ENCODE measurements at regions not wholly inside any gene's neighbourhood (a gene's known extent, or its start where the extent isn't known, plus 50 kb on each side); places are given as distances from the start of the nearest gene placed in this dataset.

DNA sequence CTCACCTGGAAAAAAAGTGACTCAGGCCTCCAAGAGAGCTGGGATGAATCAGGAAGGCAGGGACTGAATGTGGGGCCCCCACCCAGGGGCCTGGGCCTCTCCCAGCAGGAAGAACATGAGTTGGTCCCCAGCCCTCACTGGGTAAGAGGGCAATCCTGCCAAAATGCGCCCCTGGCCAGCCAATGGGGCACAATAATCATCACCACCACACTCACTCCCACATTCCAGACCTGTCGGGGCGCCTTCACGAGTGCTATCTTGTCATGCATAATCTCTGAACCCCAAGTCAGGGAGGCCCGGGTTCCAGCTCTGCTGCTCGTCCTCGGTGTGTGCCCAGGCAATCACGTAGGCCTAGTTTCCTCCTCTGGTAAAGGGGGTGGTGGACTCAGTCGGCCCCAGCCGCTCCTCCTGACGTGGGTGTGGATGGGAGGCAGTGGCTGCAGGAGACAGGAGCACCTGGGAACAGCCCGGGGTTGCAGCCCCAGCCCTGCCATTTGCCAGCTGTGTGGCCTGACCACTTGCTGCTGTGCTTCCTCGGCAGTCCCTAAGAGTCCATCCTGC lies 115.1 kb downstream of the CYP26B1 start:
- H3K4me3 ChIP-seq (ENCODE audit: low read depth, low read length), result no peak overlapping the region
- TF ChIP-seq, protein P1, sequence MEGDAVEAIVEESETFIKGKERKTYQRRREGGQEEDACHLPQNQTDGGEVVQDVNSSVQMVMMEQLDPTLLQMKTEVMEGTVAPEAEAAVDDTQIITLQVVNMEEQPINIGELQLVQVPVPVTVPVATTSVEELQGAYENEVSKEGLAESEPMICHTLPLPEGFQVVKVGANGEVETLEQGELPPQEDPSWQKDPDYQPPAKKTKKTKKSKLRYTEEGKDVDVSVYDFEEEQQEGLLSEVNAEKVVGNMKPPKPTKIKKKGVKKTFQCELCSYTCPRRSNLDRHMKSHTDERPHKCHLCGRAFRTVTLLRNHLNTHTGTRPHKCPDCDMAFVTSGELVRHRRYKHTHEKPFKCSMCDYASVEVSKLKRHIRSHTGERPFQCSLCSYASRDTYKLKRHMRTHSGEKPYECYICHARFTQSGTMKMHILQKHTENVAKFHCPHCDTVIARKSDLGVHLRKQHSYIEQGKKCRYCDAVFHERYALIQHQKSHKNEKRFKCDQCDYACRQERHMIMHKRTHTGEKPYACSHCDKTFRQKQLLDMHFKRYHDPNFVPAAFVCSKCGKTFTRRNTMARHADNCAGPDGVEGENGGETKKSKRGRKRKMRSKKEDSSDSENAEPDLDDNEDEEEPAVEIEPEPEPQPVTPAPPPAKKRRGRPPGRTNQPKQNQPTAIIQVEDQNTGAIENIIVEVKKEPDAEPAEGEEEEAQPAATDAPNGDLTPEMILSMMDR (IDR thresholded peaks at IDR 0.05; ENCODE audit: low read depth, low read length, missing control alignments), result no peak
- DNase-seq (ENCODE audit: low read depth), result no peak

DNA sequence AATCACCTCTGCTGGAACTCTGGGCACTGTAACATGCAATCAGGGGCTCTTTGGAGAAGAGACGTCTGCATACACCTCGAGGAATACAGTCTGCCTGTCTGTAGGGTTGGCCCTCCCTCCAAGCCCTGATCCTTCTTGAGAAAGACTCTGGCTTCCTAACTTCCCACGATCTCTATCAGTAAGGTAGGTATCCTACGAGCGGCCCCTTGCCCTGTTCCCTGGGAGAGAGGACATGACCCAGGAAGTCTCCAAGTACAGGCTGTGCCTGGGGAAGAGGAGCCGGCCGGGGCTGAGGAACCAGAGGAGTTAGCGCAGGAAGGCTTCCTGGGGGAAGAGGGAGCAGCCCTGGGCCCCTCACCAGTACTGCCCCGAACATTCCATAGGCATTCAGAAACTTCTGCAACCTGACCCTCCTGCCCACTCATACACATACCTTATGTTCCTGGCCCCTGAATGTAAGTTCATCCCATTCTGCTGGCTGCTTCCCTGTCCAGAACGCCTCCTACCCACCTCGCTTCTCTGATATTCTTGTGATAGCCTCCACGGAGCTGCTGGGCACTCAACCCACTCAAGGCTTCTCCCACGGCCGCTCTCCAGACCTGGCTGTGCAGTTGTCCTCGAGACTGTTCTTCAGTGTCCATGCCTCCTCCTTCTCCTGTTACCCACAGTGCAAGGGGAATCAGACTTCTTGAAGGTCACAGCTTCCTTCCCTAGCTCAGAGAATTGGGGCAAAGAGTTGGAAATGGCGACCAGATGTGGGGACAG lies 116.1 kb downstream of the CYP26B1 start:
- TF ChIP-seq, protein P1 (IDR thresholded peaks at IDR 0.05; ENCODE audit: low read depth, low read length, missing control alignments), result no peak

DNA sequence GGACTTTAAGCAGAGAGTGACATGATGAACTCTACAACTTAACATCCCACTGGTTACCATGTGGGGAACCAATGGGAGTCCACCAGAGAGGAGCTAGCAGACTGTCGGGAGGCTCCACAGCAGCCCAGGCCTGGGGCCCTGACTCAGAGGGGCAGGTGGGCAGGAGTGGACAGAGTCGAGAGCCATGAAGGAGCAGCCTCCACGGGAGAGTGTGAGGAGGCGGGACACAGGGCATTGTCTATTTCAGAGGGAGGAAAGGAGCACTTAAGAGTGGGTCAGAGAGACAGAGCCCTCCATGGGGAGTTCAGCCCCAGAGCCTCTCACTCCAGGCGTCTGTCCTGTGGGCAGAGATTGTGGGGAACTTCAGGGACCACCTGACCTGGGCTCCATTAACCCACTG lies 118.7 kb downstream of the CYP26B1 start:
- H3K4me3 ChIP-seq (ENCODE audit: low read depth, low read length), result no peak overlapping the region
- TF ChIP-seq, protein P1 (IDR thresholded peaks at IDR 0.05; ENCODE audit: low read depth, low read length, missing control alignments), result no peak
- no peak for DNase-seq (ENCODE audit: low read depth)

More for the DNA sequence above, 116.1 kb downstream of the CYP26B1 start:
- H3K4me3 ChIP-seq (ENCODE audit: low read depth, low read length), result no peak overlapping the region
- DNase-seq (ENCODE audit: low read depth), result no peak

DNA sequence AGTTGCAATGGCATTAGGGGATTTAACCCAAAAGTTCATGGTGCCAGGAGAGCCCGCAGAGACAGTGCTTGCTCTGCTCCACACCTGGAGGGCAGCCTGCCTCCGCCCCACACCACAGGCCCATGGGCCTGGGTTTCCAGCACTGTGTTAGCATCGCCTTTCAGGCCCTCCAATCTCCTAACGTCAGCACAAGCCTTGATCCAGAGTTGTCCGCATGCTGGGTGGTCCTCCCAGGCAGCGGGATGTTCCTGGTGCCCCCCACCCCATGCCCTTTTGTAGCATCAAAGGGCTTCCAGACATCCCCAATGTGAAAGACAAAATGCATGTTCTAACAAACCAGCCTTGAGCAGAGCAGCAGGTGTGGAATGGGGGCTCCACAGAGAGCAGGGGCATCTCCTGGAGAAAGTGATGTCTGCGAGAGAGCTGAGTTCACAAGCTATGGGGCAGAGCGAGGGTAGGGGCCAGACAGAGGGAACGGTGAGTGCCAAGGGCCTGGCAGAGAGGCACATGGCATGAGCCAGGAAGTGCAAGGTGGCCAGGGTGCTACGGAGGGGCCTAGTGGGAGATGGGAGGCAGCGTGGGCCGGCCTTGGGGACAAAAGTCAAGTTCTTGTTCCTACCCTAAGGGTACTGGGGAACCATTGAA lies 119.2 kb downstream of the CYP26B1 start:
- no peak for DNase-seq (ENCODE audit: low read depth)
- H3K4me3 ChIP-seq (ENCODE audit: low read depth, low read length), result no peak overlapping the region
- TF ChIP-seq, protein P1 (IDR thresholded peaks at IDR 0.05; ENCODE audit: low read depth, low read length, missing control alignments), result no peak

DNA sequence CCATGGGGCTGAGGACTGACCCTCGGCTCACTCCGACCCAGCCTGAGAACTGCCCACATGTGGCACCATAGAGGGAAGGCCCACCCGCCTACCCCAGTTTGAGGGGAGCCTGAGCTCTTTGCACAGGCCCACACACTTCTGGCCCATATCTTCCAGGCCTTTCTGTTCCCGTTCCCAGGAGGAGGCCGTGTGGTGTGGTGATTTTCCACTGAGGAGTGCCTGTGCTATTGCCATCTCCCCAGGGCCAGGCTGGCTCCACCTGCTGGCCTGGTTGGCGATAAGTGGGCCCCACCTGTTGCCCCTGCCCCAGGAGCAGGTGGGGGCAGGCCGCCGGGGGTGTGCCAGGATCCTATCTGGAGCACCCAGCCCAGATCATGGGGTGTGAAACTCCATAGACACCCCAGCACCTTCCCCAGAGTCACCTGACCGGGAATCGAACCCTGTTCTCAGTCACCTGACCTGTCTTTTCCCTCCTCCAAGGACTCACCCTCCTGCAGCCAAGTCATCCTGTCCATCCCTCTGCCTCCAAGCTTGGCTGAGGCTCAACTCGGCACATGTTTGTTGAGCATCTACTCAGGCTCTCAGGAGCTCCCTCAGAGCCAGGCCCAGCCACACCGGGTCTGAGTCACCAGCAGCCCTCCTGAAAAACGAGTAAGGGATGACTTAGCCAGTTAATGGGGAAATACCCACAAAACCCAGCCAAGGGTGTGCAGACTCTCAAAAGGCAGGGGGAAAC lies 120.1 kb downstream of the CYP26B1 start:
- TF ChIP-seq, protein P1 (IDR thresholded peaks at IDR 0.05; ENCODE audit: low read depth, low read length, missing control alignments), result no peak
- no peak overlapping the region for H3K4me3 ChIP-seq (ENCODE audit: low read depth, low read length)
- DNase-seq (ENCODE audit: low read depth), result no peak

DNA sequence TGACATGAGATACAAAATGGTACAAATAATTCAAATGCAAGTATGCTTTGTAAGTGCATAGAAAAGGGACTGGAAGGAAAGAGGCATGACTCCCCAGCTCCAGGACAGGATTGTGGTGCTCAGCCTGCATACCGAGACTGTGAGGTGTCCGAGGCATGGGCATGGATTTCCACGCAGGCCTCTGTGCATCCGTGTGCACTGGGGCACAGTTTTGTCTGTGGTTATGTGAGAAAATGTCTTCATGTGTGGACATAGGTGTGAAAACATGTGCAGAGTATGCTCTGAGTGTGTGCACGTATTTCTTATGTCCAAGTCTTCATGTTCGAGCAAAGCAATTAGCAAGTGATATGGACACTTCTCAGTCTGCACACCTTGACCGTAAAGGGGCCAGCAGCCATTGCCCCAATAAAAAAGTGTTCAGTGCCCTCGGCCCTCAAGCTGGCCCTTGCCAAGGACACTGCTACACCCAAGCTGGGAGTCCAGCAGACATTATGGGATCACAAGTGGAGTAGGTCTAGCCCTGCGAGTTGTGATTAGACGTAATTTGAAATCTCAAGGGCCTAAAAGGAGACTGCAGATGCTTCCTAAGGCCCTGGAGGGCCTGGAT lies 120.7 kb downstream of the CYP26B1 start:
- DNase-seq (ENCODE audit: low read depth), result no peak
- H3K4me3 ChIP-seq (ENCODE audit: low read depth, low read length), result no peak overlapping the region
- TF ChIP-seq, protein P1 (IDR thresholded peaks at IDR 0.05; ENCODE audit: low read depth, low read length, missing control alignments), result no peak
